ENCODE measurements at regions not wholly inside any gene's neighbourhood (a gene's known extent, or its start where the extent isn't known, plus 50 kb on each side); places are given as distances from the start of the nearest gene placed in this dataset.

DNA sequence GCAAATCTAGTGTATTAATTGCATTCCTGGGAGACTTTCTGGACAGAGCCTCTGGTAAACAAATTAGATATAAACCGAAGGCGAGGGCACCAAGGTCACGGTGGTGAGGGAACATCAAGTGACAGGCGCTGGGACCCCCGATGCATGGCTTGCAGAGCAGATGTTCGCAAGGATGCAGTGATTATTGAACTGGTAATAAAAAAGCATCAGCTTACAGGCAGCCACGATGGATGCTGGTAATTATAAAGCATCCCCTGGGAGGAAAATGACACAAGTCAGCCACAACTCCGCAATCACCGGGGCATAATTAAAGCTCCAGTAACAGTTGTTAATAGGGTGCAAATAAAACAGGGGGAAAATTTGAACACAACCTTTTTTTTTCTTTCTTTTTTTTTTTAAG, 231.1 kb upstream of the DPH6 start:
- no peak for DNase-seq (ENCODE audit: low read depth)
- no peak overlapping the region for H3K4me3 ChIP-seq (ENCODE audit: low read length)
- TF ChIP-seq, protein P1, sequence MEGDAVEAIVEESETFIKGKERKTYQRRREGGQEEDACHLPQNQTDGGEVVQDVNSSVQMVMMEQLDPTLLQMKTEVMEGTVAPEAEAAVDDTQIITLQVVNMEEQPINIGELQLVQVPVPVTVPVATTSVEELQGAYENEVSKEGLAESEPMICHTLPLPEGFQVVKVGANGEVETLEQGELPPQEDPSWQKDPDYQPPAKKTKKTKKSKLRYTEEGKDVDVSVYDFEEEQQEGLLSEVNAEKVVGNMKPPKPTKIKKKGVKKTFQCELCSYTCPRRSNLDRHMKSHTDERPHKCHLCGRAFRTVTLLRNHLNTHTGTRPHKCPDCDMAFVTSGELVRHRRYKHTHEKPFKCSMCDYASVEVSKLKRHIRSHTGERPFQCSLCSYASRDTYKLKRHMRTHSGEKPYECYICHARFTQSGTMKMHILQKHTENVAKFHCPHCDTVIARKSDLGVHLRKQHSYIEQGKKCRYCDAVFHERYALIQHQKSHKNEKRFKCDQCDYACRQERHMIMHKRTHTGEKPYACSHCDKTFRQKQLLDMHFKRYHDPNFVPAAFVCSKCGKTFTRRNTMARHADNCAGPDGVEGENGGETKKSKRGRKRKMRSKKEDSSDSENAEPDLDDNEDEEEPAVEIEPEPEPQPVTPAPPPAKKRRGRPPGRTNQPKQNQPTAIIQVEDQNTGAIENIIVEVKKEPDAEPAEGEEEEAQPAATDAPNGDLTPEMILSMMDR (conservative IDR thresholded peaks at IDR 0.05; ENCODE audit: low read depth, low read length), result no peak

DNA sequence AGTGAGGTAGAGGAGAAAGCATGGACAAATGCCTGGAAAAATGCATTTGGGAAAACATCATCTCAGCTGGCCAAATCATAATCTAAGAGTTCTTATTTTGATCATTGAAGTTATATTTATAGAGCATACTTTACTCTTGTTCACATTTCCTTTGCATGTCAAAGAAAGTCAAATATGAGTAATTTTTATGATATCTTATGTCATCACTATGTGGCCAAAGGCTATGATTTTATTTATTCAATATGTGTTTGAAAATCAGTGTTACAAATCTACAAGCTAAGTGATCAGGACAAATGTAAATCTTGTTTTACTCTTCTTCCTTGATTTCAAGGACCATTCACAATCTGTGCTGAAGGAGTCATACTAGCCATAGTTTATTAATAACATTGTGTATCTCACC, 237.2 kb upstream of the DPH6 start:
- TF ChIP-seq, protein P1 (conservative IDR thresholded peaks at IDR 0.05; ENCODE audit: low read depth, low read length), result no peak
- DNase-seq (ENCODE audit: low read depth), result no peak
- H3K4me3 ChIP-seq (ENCODE audit: low read length), result no peak overlapping the region

DNA sequence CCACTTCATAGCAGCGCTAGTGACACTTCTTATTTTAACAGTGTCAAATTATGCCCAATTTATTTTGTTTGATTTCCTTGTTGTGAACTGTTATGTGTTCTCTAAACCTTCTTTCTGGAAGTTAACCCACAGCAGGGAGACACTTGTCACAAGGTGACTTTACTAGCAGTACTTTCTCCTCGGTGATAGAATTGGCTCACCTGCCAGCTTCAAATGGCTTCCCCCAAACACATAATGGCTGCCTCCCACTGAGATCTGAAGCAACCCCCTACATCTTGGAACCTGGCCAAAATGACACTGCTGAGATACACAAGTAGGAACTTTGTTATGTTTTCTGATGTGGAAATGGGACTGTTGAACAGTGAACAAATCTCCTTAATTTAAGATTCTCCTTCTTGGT, 238.8 kb upstream of the DPH6 start:
- DNase-seq (ENCODE audit: low read depth), result no peak
- TF ChIP-seq, protein P1 (conservative IDR thresholded peaks at IDR 0.05; ENCODE audit: low read depth, low read length), result no peak
- no peak overlapping the region for H3K4me3 ChIP-seq (ENCODE audit: low read length)

DNA sequence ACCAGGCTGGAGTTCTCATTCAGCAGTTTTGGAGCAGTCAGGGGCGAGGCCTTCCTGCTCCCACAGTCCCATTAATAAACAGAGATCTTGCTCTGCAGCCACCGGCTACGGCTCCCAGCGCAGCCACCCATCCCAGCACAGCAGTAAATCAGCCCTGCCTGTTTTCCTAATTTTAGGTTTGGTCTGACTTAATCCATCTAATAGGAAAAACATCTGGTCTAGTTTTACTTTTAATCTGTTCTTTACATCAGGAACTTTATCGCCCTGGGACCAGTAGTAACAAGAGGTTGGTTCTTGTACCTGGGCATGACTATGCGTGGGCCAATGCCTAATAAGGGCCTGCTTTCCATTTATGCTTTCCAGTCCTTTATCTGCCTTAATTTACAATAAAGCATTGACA, 264.0 kb upstream of the DPH6 start:
- no peak for DNase-seq (ENCODE audit: low read depth)
- no peak overlapping the region for H3K4me3 ChIP-seq (ENCODE audit: low read length)
- TF ChIP-seq, protein P1 (conservative IDR thresholded peaks at IDR 0.05; ENCODE audit: low read depth, low read length), result no peak

DNA sequence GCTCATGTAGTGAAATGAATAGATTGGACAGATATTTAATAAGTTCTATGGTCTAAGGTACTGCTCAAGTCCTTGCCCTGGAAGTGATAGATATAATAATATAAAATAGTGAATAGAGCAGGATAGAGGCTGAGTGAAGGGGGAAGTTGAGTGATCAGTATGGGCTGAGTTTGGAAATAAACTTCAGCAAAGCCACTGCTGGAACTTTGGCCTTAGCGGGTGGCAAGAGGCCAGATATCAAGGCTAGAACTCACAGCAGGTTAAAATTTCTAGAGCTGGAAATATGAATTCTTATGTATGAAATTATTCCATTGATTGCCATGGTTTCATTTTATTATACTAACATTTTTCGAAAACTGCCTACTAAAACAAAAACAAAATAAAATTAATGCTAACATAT, 267.6 kb upstream of the DPH6 start:
- TF ChIP-seq, protein P1 (conservative IDR thresholded peaks at IDR 0.05; ENCODE audit: low read depth, low read length), result no peak
- no peak for DNase-seq (ENCODE audit: low read depth)
- no peak overlapping the region for H3K4me3 ChIP-seq (ENCODE audit: low read length)

DNA sequence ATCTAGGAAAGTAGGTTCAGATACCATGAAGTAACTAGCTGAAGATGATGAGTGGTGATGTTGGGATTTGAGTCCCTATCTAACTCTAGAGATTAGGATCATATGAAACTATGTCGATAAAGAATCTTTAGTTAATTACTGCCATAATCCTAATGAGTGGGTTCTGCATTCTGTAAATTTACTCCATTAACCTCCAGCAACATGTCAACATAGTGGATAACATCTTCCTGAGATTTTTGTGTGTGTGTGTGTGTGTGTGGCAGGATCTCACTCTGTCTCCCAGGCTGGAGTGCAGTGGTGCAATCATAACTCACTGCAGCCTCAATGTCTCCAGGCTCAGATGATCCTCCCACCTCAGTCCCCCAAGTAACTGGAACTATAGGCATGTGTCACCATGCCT, 272.9 kb upstream of the DPH6 start:
- TF ChIP-seq, protein P1 (conservative IDR thresholded peaks at IDR 0.05; ENCODE audit: low read depth, low read length), result no peak
- H3K4me3 ChIP-seq (ENCODE audit: low read length), result no peak overlapping the region
- no peak for DNase-seq (ENCODE audit: low read depth)

DNA sequence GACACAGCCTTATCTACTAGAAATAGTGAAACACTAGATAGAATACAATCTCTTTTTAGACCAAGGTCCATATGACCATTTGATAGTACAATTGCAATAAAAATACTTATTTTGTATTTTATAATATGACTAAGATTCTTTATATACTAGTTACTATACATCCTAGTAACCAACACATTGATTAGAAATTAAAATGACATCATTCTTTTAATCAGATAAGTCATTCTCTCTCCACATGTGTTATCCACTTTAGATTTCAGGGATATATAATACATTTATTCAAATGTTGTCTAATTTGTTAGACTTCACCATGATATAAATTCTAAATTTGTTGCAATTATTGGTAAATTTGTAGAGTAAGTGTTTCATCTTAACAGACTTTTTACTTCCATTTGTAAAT, 276.2 kb upstream of the DPH6 start:
- H3K4me3 ChIP-seq (ENCODE audit: low read length), result no peak overlapping the region
- TF ChIP-seq, protein P1 (conservative IDR thresholded peaks at IDR 0.05; ENCODE audit: low read depth, low read length), result no peak
- no peak for DNase-seq (ENCODE audit: low read depth)

All from retinal pigment epithelial cell (primary cell).